GM19351 (cell line): ENCODE measurements at regions not wholly inside any gene's neighbourhood (a gene's known extent, or its start where the extent isn't known, plus 50 kb on each side); places are given as distances from the start of the nearest gene placed in this dataset.

Source experiments
- ATAC-seq: cut with Tn5 transposase; IDR thresholded peaks from one replicate; pipeline ENCODE4 v1.9.1; 2021; ENCODE audit warnings: mild to moderate bottlenecking, moderate library complexity; ENCODE audit not compliant: unreplicated experiment

GRCh38 chr12:126337556-126338441 lies 1272.6 kb downstream of the AACS start:
- no peak for ATAC-seq

DNA sequence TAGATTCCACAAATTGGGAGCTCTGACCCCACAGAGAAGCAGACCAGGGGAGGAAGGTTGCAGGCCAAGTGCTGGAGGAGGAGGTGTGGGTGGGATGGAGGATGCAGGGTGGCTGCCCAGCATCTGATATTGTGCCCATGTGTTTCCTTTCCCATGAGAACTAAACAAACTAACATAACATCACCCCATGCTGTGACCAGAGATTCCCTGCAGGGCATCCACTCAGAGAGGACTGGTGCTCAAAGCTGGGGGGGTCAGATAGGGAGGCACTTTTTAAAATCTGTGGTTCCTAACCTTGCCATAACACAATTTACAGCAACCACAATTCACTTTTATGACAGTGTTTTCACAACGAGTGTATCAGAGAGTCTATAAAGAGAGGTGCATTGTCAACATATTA lies 1277.6 kb downstream of the AACS start:
- ATAC-seq, result no peak

- no peak for ATAC-seq
Measured at GRCh38 chr12:126343321-126343720, 1278.1 kb downstream of the AACS start.

DNA sequence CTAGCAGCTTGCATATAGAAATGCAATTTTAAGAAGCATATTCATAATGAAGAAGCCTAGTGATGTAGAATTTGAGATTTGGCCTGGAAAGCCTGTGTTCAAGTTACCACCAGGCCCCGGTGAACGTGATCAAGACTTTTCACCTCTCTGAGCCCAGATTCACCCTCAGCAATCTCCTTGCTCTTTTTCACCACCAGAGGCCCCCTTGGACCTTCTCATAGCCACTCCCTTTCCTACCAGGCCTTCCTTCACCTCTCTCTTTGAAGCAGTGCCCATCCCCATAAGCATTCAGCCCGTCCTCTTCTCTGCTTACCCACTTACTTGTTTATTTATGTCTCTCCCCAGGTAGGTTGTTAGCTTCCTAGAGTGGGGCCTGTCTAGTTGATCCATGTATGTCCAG lies 1280.9 kb downstream of the AACS start:
- no peak for ATAC-seq

DNA sequence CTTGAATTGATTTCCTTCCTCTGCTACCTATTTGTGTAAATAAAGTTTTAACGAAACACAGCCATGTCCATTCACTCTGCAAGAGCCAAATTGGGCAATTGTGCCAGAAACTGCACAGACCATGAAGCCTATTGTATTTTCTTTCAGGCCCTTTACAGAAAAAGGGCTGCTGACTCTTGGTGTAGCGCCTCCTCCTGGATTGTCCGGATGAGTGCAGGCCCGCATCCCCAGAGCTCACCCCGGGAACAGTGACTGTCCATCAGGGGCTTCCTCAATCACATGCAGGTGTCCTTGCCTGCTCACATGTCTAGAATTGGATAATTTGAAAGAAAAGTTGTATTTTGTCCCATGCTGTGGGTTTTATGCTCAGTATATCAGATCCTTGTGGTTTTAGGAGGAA lies 1282.2 kb downstream of the AACS start:
- ATAC-seq, result no peak

- ATAC-seq, result no peak
Measured at GRCh38 chr12:126349383-126349782, 1284.1 kb downstream of the AACS start.

GRCh38 chr12:126353604-126354003 lies 1288.4 kb downstream of the AACS start:
- ATAC-seq, result no peak

- no peak for ATAC-seq
Measured at GRCh38 chr12:126354633-126355032, 1289.4 kb downstream of the AACS start.

DNA sequence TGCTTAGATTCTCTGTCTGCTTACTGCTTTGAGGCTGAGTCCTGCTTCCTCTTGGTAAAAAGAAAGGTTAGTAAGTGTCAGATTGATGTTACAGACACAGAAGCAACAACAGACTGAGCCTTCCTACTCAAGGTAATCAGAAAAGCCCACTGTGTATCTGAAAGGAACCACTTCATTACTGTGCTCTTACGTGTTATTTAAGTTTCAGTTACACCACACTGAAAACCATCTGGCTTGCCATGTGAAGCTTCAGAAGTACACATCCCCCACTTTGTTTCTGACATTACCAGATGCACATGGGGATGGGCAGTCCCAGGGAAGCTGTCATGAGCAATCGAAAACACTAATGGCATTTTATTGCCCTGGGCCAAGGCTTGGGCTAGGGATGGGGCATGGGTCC lies 1290.1 kb downstream of the AACS start:
- no peak for ATAC-seq

DNA sequence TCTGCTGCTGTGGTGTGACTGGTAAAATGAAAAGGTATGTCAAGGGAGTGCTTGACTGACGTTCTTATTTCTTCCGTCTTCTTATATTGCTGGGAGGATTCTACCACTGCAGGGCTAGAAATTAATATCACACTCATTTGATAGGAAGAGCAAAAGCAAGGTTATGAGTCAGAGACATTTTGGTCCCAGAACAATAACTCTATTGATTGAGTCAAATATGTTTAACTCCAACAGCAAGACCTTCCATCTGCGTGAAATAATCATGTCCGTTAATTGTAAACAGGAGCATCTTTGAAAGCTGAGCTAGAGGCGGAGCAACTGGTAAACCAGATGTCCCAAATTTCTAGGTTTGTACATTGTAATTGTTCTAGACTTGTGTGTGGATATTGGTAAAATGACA lies 1293.6 kb downstream of the AACS start:
- no peak for ATAC-seq

DNA sequence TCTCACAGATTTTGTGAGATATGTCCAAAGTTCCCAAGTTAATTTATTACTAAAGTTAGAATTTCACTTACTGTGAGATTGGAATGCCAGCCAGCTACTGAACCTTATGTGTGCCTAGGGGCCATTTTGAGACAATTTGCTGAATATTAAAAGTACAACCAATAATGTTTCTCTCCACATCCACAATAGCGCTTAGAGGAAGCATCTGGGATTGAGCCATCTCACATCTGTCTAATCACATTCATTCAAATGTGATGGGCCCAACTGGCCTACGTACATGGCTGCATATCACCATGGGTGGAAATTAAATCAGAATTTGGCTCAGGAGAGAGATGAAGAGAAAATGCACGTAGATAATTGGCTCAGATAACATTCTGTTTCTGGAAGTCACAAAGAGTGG lies 1294.0 kb downstream of the AACS start:
- no peak for ATAC-seq

- no peak for ATAC-seq
Measured at GRCh38 chr12:126361804-126362203, 1296.6 kb downstream of the AACS start.

DNA sequence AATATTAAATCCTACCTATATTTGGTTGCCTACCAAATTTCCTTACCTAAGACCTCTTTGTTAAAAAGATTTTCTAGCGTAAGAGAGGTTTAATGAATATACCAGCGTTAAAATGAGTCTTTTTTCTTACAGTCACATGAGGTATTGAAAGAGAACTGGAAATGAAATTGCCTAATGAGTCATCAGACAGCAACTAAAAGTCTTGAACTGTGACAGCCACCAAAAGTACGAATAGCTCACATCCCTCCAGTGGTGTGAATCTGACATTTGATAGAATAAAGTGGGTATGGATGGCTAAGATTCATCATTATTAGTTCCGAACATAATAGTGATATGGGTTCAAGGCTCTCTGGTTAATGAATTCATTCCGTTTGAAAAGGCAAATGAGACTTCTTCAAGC lies 1297.3 kb downstream of the AACS start:
- no peak for ATAC-seq

DNA sequence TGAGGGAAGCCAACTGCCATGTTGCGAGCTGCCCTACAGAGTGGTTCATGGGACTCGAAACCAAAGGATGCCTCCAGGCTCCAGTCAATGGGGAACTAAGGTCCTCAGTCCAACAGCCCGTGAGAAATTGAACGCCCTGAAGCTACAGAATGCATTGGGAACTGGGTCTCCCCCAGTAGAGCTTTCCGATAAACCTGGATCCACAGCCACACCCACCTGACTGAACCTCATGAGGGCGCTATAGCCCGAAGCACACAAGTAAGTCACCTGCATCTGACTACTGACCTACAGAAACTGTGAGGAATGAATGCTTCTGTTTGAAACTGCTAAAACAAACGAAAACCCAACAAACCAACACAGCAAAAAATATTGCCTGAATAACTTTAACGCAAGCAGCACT lies 1297.7 kb downstream of the AACS start:
- no peak for ATAC-seq

- ATAC-seq, result no peak
Measured at GRCh38 chr12:126369487-126370463, 1304.5 kb downstream of the AACS start.

DNA sequence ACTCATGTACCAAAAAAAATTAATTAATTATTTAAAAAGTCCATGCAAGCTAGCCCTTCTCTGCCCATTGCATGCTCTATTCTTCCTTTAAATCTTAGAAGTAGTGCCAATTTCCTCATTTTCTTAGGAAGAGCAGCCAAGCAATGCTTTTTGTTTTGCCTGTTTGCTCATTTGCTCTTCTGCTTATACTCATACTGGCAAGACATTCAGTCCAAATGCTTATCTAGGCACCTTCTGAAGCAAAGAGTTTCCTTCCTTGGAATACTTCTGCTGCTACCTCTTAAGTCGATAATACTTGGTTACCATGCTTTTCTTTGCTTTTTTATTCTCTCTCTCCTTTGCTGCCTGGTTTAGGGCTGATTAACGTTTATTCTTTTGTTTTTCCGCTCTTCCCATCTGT lies 1318.3 kb downstream of the AACS start:
- no peak for ATAC-seq

GRCh38 chr12:126384026-126384564 lies 1318.9 kb downstream of the AACS start:
- no peak for ATAC-seq

- no peak for ATAC-seq
Measured at GRCh38 chr12:126385785-126386184, 1320.5 kb downstream of the AACS start.

- no peak for ATAC-seq
Measured at GRCh38 chr12:126389220-126389841, 1324.1 kb downstream of the AACS start.

DNA sequence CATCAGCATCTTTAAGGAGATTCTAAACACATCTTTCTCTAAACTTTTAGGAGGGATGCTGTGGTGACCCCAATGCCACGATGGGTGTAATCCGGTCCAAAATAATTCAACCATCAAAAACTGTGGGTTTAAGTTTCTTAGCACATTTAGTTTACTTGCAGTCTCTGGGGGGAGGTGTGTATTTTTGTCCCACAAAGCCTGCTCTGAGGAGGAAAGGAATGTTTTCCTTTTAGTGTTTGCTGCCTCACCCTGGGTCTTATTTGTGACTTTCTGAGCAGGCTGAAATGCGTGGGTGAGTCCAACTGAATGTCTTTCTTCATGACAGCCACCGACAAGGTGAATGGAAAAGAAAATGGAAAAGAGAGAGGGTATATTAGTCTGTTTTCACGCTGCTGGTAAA lies 1324.7 kb downstream of the AACS start:
- no peak for ATAC-seq

GRCh38 chr12:126390969-126391566 lies 1325.8 kb downstream of the AACS start:
- ATAC-seq, result no peak
